ENCODE measurements at regions not wholly inside any gene's neighbourhood (a gene's known extent, or its start where the extent isn't known, plus 50 kb on each side); places are given as distances from the start of the nearest gene placed in this dataset.

- DNase-seq: no peak
Measured at GRCh38 chr7:156001496-156002260, 189.4 kb upstream of the SHH start.

GRCh38 chr7:156000601-156001396 lies 188.5 kb upstream of the SHH start:
- DNase-seq: no peak

- DNase-seq: no peak
Measured at GRCh38 chr7:155999631-156000489, 187.6 kb upstream of the SHH start.

GRCh38 chr7:155998766-155999630 lies 186.7 kb upstream of the SHH start:
- no peak for DNase-seq

GRCh38 chr7:155998328-155998691 lies 186.0 kb upstream of the SHH start:
- no peak for DNase-seq

GRCh38 chr7:155997431-155998327 lies 185.4 kb upstream of the SHH start:
- no peak for DNase-seq

- no peak for DNase-seq
Measured at GRCh38 chr7:155996718-155997280, 184.5 kb upstream of the SHH start.

GRCh38 chr7:155995183-155995612 lies 182.9 kb upstream of the SHH start:
- DNase-seq: no peak

- DNase-seq: no peak
Measured at GRCh38 chr7:155994279-155994811, 182.1 kb upstream of the SHH start.

GRCh38 chr7:155993420-155994278 lies 181.4 kb upstream of the SHH start:
- DNase-seq: no peak

GRCh38 chr7:155992974-155993373 lies 180.7 kb upstream of the SHH start:
- no peak for DNase-seq

- no peak for DNase-seq
Measured at GRCh38 chr7:155992538-155992937, 180.3 kb upstream of the SHH start.

- DNase-seq: no peak
Measured at GRCh38 chr7:155992107-155992506, 179.8 kb upstream of the SHH start.

- DNase-seq: no peak
Measured at GRCh38 chr7:155991470-155991869, 179.2 kb upstream of the SHH start.

- no peak for DNase-seq
Measured at GRCh38 chr7:155988416-155988815, 176.2 kb upstream of the SHH start.

- no peak for DNase-seq
Measured at GRCh38 chr7:155987681-155988235, 175.5 kb upstream of the SHH start.

GRCh38 chr7:155986497-155987160 lies 174.4 kb upstream of the SHH start:
- no peak for DNase-seq

GRCh38 chr7:155985518-155986250 lies 173.4 kb upstream of the SHH start:
- no peak for DNase-seq

Measured in NCI-H2081 (cell line).